HCT116 (cell line): ENCODE measurements at regions not wholly inside any gene's neighbourhood (a gene's known extent, or its start where the extent isn't known, plus 50 kb on each side); places are given as distances from the start of the nearest gene placed in this dataset.

Experiments
- ATAC-seq: fragments of 200-7000 bp; cut with Tn5 transposase; 2 replicates; pipeline ENCODE4 v1.9.1; 2020; ENCODE audit warnings: mild to moderate bottlenecking, moderate library complexity
- BruUV-seq: library from RNA; stranded (reverse); fragments of 400-500 nt; replicated peaks from 2 replicates; lab custom pipeline; 2021; lab: Mats Ljungman, UMichigan
- CTCF ChIA-PET: fragments of 300-600 bp; sonication (Branson Sonifier 250); formaldehyde crosslinking; loops from one replicate; lab custom pipeline; 2021; ENCODE audit warnings: antibody characterized with exemption; lab: Charles Lee
- POLR2A ChIA-PET: fragments of 300-600, 350-600 bp; sonication (Branson Sonifier 250); formaldehyde crosslinking; loops from one replicate; lab custom pipeline; 2021; ENCODE audit warnings: antibody characterized with exemption; lab: Charles Lee
- RAD21 ChIA-PET, 2 experiments: fragments of 300-600 bp; sonication (Branson Sonifier 250); formaldehyde crosslinking; loops; one replicate each; lab custom pipeline; 2023; ENCODE audit warnings: low total read pairs in 2 of 2; ENCODE audit not compliant: uncharacterized antibody in 2 of 2, unreplicated experiment in 2 of 2, low non-redundant PET in 1 of 2; lab: Charles Lee
- DNase-seq: peaks from one replicate; pipeline ENCODE4 v3.0.0-alpha.2; 2010; ENCODE audit warnings: low read depth, low spot score
- H2AFZ ChIP-seq: fragments of 200-600 bp; shearing (Covaris generic), sonication (generic); 2 replicates; pipeline ENCODE4 v1.6.1; 2017; ENCODE audit warnings: low read depth, mixed run types, mixed read lengths, antibody characterized with exemption, low read length; ENCODE audit not compliant: poor library complexity, severe bottlenecking
- H3K27ac ChIP-seq: 2 replicates; pipeline ENCODE4 v1.5.1; 2012; ENCODE audit warnings: low read depth, low read length
- H3K27me3 ChIP-seq: fragments of 200-600 bp; sonication (generic); 2 replicates; pipeline ENCODE4 v1.6.1; 2016; ENCODE audit warnings: mixed run types, low read length, mixed read lengths; ENCODE audit not compliant: insufficient read depth
- H3K36me3 ChIP-seq, 2 experiments: fragments of 200-500 bp in 1 of 2; fragments of 200-600 bp in 1 of 2; sonication (Bioruptor generic) in 1 of 2; sonication (generic) in 1 of 2; 2 replicates each; pipeline versions ENCODE4 v1.5.1 to v1.6.1; 2014 to 2016; ENCODE audit warnings: low read length in 2 of 2, inconsistent platforms in 1 of 2, mixed read lengths in 1 of 2, mixed run types in 1 of 2; ENCODE audit not compliant: insufficient read depth in 2 of 2, control insufficient read depth in 1 of 2
- H3K4me1 ChIP-seq, 2 experiments: fragments of 200-600 bp in 1 of 2; sonication (generic) in 1 of 2; 2 replicates each; pipeline versions ENCODE4 v1.5.1 to v1.6.1; 2012 to 2017; ENCODE audit warnings: low read length in 2 of 2, inconsistent platforms in 1 of 2, mild to moderate bottlenecking in 1 of 2, mixed read lengths in 1 of 2, mixed run types in 1 of 2, moderate library complexity in 1 of 2; ENCODE audit not compliant: insufficient read depth in 2 of 2, control insufficient read depth in 1 of 2
- H3K4me2 ChIP-seq: fragments of 200-600 bp; sonication (generic); 2 replicates; pipeline ENCODE4 v1.6.1; 2017; ENCODE audit warnings: mixed run types, low read length, mixed read lengths
- H3K4me3 ChIP-seq, 2 experiments: fragments of 200-600 bp in 1 of 2; sonication (generic) in 1 of 2; replicated peaks in 1 of 2; 2 replicates each; pipeline ENCODE4 v1.5.1; 2011 to 2016; ENCODE audit warnings: low read length in 2 of 2, control low read depth in 1 of 2, low read depth in 1 of 2, mild to moderate bottlenecking in 1 of 2, mixed read lengths in 1 of 2, mixed run types in 1 of 2
- H3K79me2 ChIP-seq: fragments of 200-600 bp; sonication (generic); 2 replicates; pipeline ENCODE4 v1.6.1; 2017; ENCODE audit warnings: mild to moderate bottlenecking, mixed run types, low read length, moderate library complexity, mixed read lengths; ENCODE audit not compliant: insufficient read depth
- H3K9ac ChIP-seq: fragments of 200-600 bp; sonication (generic); 2 replicates; pipeline ENCODE4 v1.6.1; 2016; ENCODE audit warnings: low read length, mixed read lengths
- H3K9me2 ChIP-seq: fragments of 200-600 bp; sonication (generic), shearing (Covaris generic); 2 replicates; pipeline ENCODE4 v1.6.1; 2017; ENCODE audit warnings: mixed run types, mild to moderate bottlenecking, moderate library complexity; ENCODE audit not compliant: insufficient read depth
- H3K9me3 ChIP-seq, 2 experiments: fragments of 200-500 bp in 1 of 2; fragments of 200-600 bp in 1 of 2; sonication (Bioruptor generic) in 1 of 2; sonication (generic) in 1 of 2; 2 replicates each; pipeline ENCODE4 v1.6.1; 2014 to 2017; ENCODE audit warnings: low read length in 2 of 2, mixed read lengths in 2 of 2, inconsistent platforms in 1 of 2, low read depth in 1 of 2, mild to moderate bottlenecking in 1 of 2, mixed run types in 1 of 2, moderate library complexity in 1 of 2; ENCODE audit not compliant: control insufficient read depth in 1 of 2, insufficient read depth in 1 of 2
- H4K20me1 ChIP-seq: fragments of 200-600 bp; sonication (generic), shearing (Covaris generic); 2 replicates; pipeline ENCODE4 v1.6.1; 2017; ENCODE audit warnings: mixed run types, mild to moderate bottlenecking, moderate library complexity; ENCODE audit not compliant: insufficient read depth
- CEBPB ChIP-seq: IDR thresholded peaks from 2 replicates; pipeline ENCODE4 v1.6.1; 2012; ENCODE audit warnings: low read depth
- EGR1 ChIP-seq: IDR thresholded peaks from 2 replicates; pipeline ENCODE4 v1.6.1; 2012; ENCODE audit warnings: low read depth
- ELF1 ChIP-seq: IDR thresholded peaks from 2 replicates; pipeline ENCODE4 v1.6.1; 2012; ENCODE audit warnings: low read depth, borderline replicate concordance
- FOSL1 ChIP-seq: IDR thresholded peaks from 2 replicates; pipeline ENCODE4 v1.6.1; 2012; ENCODE audit warnings: low read depth
- JUND ChIP-seq: IDR thresholded peaks from 2 replicates; pipeline ENCODE4 v1.6.1; 2012
- POLR2AphosphoS5 ChIP-seq: IDR thresholded peaks from 2 replicates; pipeline ENCODE4 v1.6.1; 2011; ENCODE audit warnings: mild to moderate bottlenecking, low read depth, low read length, moderate library complexity
- SIN3A ChIP-seq: IDR thresholded peaks from 2 replicates; pipeline ENCODE4 v1.6.1; 2012; ENCODE audit warnings: low read depth
- SP1 ChIP-seq: IDR thresholded peaks from 2 replicates; pipeline ENCODE4 v1.6.1; 2012; ENCODE audit warnings: low read depth
- SRF ChIP-seq: IDR thresholded peaks from 2 replicates; pipeline ENCODE4 v1.6.1; 2012; ENCODE audit warnings: low read depth
- TCF7L2 ChIP-seq: IDR thresholded peaks from 2 replicates; pipeline ENCODE4 v1.7.0; 2011; ENCODE audit warnings: borderline replicate concordance, inconsistent platforms; ENCODE audit not compliant: insufficient read depth, insufficient read length; ENCODE audit errors: extremely low read depth
- intact Hi-C: fragments of 100-400 bp; cut with micrococcal nuclease; formaldehyde crosslinking; loops from 2 replicates; pipeline ENCODE4 v1.10.0; 2022
- TF ChIP-seq, protein P1 (sequence below): IDR thresholded peaks from 2 replicates; pipeline ENCODE4 v1.6.1; 2012
- TF ChIP-seq, protein P2 (sequence below), 3 experiments: fragments of 200-600 bp in 1 of 3; sonication (generic) in 1 of 3; IDR thresholded peaks in 2 of 3; conservative IDR thresholded peaks in 1 of 3; 2 replicates each; pipeline ENCODE4 v1.5.1; 2012 to 2017; ENCODE audit warnings: low read depth in 2 of 3, low read length in 2 of 3, antibody characterized with exemption in 1 of 3, borderline replicate concordance in 1 of 3, control low read depth in 1 of 3, mild to moderate bottlenecking in 1 of 3, mixed read lengths in 1 of 3, mixed run types in 1 of 3, moderate library complexity in 1 of 3; ENCODE audit not compliant: insufficient read depth in 1 of 3

DNA sequence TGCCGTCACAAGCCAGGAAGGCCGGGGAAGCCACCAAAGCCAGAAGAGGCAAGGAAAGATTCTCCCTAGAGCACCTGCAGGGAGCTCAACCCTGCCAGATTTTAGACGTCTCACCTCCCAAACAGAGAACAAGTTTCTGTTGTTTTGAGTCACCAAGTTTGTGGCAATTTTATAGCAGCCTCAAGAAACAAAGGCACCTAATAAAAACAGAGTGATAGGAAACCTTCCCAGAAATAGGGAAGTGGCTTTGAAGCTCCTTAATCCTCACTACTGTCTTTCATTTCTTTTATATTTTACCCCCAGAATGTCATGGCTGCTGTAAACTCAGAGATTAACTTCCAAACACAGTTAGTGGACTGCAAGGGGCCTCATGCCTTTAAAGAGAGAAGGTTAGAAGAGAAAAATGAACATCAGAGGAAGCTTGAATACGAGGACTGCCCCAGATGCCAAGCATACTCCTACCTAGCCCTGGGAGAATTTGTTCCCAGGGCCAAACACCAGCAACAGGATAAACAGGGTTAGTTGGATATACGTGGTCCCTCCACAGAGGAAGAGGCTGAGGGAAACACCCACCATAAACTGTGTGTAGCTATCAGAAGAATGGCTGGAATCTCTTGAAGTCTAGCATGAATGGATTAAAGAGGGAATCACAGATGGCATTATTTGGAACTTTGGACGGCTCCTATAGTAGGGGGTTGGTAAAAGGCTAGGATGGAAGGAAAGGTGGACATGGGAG lies 148.3 kb downstream of the KCNA5 start:
- ChIA-PET CTCF (no interaction called here), RAD21 (no interaction called here), POLR2A (no interaction called here)
- TF ChIP-seq JUND: no peak
- Histone ChIP-seq H3K27ac (no peak overlapping the region), H3K4me3 (no peak overlapping the region), H3K79me2 (no peaks in the 10 kb centered on the region), H3K36me3 (no peaks in the 10 kb centered on the region), H3K4me1 (no peaks in the 10 kb centered on the region), H2AFZ (no peak overlapping the region), H4K20me1 (no peaks in the 10 kb centered on the region), H3K9me2 (no peaks in the 10 kb centered on the region), H3K4me2 (no peak overlapping the region), H3K9me3 (no peaks in the 10 kb centered on the region), H3K27me3 (no peaks in the 10 kb centered on the region), H3K9ac (no peak overlapping the region)
- no peak for ATAC-seq
- BruUV-seq: no TSS peak
- intact Hi-C loops: no loop called here
- DNase-seq: no peak

DNA sequence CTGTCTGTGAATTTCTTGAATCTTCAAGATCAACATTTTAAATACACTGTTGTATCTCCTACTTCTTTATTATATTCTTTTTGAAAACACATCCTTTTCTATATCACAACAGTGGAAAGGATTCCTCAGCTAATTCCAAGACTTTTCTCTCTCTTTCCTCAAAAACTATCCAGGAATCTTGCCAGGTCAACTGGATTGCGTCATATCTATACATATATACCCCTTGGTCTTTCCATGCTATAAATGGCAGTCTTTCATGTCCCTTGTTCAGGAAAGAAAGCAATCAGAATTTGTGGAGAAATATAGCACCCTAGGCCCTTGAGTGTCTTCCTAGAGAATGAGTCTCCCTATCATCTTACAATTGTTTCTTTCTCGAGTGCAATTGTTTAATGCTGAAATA lies 149.0 kb downstream of the KCNA5 start:
- H3K9me3 ChIP-seq: no peaks in the 10 kb centered on the region
- TF ChIP-seq SIN3A (no peak), SRF (no peak), CEBPB (no peak), TCF7L2 (no peak), EGR1 (no peak), POLR2AphosphoS5 (no peak), ELF1 (no peak), SP1 (no peak), JUND (no peak), FOSL1 (no peak)
- TF ChIP-seq, protein P1, sequence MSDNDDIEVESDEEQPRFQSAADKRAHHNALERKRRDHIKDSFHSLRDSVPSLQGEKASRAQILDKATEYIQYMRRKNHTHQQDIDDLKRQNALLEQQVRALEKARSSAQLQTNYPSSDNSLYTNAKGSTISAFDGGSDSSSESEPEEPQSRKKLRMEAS: no peak
- TF ChIP-seq, protein P2, sequence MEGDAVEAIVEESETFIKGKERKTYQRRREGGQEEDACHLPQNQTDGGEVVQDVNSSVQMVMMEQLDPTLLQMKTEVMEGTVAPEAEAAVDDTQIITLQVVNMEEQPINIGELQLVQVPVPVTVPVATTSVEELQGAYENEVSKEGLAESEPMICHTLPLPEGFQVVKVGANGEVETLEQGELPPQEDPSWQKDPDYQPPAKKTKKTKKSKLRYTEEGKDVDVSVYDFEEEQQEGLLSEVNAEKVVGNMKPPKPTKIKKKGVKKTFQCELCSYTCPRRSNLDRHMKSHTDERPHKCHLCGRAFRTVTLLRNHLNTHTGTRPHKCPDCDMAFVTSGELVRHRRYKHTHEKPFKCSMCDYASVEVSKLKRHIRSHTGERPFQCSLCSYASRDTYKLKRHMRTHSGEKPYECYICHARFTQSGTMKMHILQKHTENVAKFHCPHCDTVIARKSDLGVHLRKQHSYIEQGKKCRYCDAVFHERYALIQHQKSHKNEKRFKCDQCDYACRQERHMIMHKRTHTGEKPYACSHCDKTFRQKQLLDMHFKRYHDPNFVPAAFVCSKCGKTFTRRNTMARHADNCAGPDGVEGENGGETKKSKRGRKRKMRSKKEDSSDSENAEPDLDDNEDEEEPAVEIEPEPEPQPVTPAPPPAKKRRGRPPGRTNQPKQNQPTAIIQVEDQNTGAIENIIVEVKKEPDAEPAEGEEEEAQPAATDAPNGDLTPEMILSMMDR (IDR thresholded peaks at IDR 0.05 in 2 of 3, conservative IDR thresholded peaks at IDR 0.05 in 1 of 3; ENCODE audit: borderline replicate concordance in 1 of 3, insufficient read depth in 1 of 3, low read depth in 2 of 3, low read length in 2 of 3): no peak
- intact Hi-C loops: no loop called here
- BruUV-seq: no TSS peak
- no peak overlapping the region for H3K27ac ChIP-seq
- no peaks in the 10 kb centered on the region for H3K79me2 ChIP-seq
- no peak overlapping the region for H2AFZ ChIP-seq
- H3K4me2 ChIP-seq: no peak overlapping the region
- no peak overlapping the region for H3K9ac ChIP-seq
- ATAC-seq (no peak), DNase-seq (no peak)
- POLR2A ChIA-PET: no interaction called here
- no peak overlapping the region for H3K4me3 ChIP-seq
- H4K20me1 ChIP-seq: no peaks in the 10 kb centered on the region
- no peaks in the 10 kb centered on the region for H3K27me3 ChIP-seq
- no peaks in the 10 kb centered on the region for H3K4me1 ChIP-seq
- H3K36me3 ChIP-seq: no peaks in the 10 kb centered on the region
- CTCF ChIA-PET: no interaction called here
- H3K9me2 ChIP-seq: no peaks in the 10 kb centered on the region
- RAD21 ChIA-PET: no interaction called here
